ENCODE measurements at regions not wholly inside any gene's neighbourhood (a gene's known extent, or its start where the extent isn't known, plus 50 kb on each side); places are given as distances from the start of the nearest gene placed in this dataset.
A peak's percentile ranks its signal among the peaks of the same experiment; 100 is the strongest.

GRCh38 chr6:143594647-143595046 is 83.1 kb upstream of the PHACTR2 start:
- no peak for DNase-seq (ENCODE audit: low read depth)

GRCh38 chr6:143592335-143592734 is 80.8 kb upstream of the FUCA2 start:
- no peak for DNase-seq (ENCODE audit: low read depth)

- DNase-seq (ENCODE audit: low read depth): no peak
Observed at GRCh38 chr6:143591441-143591840, 79.9 kb upstream of the FUCA2 start.

- DNase-seq (ENCODE audit: low read depth): no peak
Observed at GRCh38 chr6:143589162-143589561, 77.6 kb upstream of the FUCA2 start.

GRCh38 chr6:143586557-143586956 is 75.0 kb upstream of the FUCA2 start:
- no peak for DNase-seq (ENCODE audit: low read depth)

GRCh38 chr6:143585716-143586115 is 74.2 kb upstream of the FUCA2 start:
- no peak for DNase-seq (ENCODE audit: low read depth)

- no peak for DNase-seq (ENCODE audit: low read depth)
Observed at GRCh38 chr6:143585241-143585640, 73.7 kb upstream of the FUCA2 start.

- DNase-seq (ENCODE audit: low read depth): no peak
Observed at GRCh38 chr6:143583542-143584327, 72.2 kb upstream of the FUCA2 start.

- DNase-seq (ENCODE audit: low read depth): no peak
Observed at GRCh38 chr6:143581835-143582480, 70.4 kb upstream of the FUCA2 start.

- DNase-seq (ENCODE audit: low read depth): no peak
Observed at GRCh38 chr6:143579703-143580102, 68.2 kb upstream of the FUCA2 start.

GRCh38 chr6:143578054-143578453 is 66.5 kb upstream of the FUCA2 start:
- no peak for DNase-seq (ENCODE audit: low read depth)

- DNase-seq (ENCODE audit: low read depth): no peak
Observed at GRCh38 chr6:143575901-143576426, 64.4 kb upstream of the FUCA2 start.

GRCh38 chr6:143575440-143575839 is 63.9 kb upstream of the FUCA2 start:
- peak; percentile 41 for DNase-seq (ENCODE audit: low read depth)

GRCh38 chr6:143570147-143570853 is 58.8 kb upstream of the FUCA2 start:
- no peak for DNase-seq (ENCODE audit: low read depth)

GRCh38 chr6:143569040-143569439 is 57.5 kb upstream of the FUCA2 start:
- DNase-seq (ENCODE audit: low read depth): no peak

- no peak for DNase-seq (ENCODE audit: low read depth)
Observed at GRCh38 chr6:143564484-143565017, 53.0 kb upstream of the FUCA2 start.

GRCh38 chr6:143562143-143562542 is 50.6 kb upstream of the FUCA2 start:
- DNase-seq (ENCODE audit: low read depth): no peak

All from stimulated activated CD8-positive, alpha-beta memory T cell treated with anti-CD3 and anti-CD28 coated beads, Interleukin-12 subunit alpha, Interleukin-12 subunit beta, amount 100 ng/mL, for 1 hour (primary cell).